ENCODE measurements at regions not wholly inside any gene's neighbourhood (a gene's known extent, or its start where the extent isn't known, plus 50 kb on each side); places are given as distances from the start of the nearest gene placed in this dataset.

DNA sequence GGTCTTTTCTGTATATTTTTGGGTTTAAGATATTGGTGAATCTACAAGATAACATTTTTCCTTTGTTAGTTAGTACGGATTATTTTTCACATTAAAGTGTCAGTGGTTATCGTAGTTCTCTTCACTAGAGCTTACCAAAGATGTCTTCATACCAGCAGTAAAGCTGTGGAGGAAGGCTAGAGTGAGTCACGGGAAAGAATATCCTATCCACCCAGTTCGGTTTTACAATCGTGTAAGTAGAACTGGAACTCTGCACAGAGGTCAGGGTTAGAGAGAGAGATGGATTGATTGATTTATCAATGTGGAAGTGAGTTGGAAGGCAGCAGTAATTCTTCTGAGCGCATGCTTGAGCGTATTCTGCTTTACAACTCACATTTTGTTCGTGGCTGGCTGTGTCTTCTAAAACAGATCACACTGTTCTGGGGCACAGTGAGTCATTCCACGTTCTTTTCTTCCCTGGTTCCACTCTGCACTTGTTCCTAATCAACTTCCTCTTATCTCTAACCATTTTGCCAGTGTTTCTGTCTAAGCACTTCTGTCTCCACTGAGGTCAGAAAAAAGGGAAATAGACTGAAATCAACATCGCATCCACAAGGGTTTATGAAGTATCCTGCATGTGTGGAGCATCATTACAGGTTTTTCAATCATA is 86.5 kb upstream of the ARRDC3 start:
- no peaks in the 10 kb centered on the region for H3K27me3 ChIP-seq
- H3K27ac ChIP-seq, result no peak overlapping the region
- DNase-seq, result no peak
- TF ChIP-seq, protein P1, sequence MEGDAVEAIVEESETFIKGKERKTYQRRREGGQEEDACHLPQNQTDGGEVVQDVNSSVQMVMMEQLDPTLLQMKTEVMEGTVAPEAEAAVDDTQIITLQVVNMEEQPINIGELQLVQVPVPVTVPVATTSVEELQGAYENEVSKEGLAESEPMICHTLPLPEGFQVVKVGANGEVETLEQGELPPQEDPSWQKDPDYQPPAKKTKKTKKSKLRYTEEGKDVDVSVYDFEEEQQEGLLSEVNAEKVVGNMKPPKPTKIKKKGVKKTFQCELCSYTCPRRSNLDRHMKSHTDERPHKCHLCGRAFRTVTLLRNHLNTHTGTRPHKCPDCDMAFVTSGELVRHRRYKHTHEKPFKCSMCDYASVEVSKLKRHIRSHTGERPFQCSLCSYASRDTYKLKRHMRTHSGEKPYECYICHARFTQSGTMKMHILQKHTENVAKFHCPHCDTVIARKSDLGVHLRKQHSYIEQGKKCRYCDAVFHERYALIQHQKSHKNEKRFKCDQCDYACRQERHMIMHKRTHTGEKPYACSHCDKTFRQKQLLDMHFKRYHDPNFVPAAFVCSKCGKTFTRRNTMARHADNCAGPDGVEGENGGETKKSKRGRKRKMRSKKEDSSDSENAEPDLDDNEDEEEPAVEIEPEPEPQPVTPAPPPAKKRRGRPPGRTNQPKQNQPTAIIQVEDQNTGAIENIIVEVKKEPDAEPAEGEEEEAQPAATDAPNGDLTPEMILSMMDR (IDR thresholded peaks at IDR 0.05), result no peak
- TF ChIP-seq EP300 (IDR thresholded peaks at IDR 0.05), result no peak
- no peak for TF ChIP-seq POLR2A (IDR thresholded peaks at IDR 0.05)
- H3K9me3 ChIP-seq, result no peaks in the 10 kb centered on the region
- H3K36me3 ChIP-seq, result no peaks in the 10 kb centered on the region
- WGBS, 3 donors, result 74 to 79% (median 75%) methylated on average over 10 of the region's 10 CpGs
- H3K4me3 ChIP-seq, result no peak overlapping the region
- no peaks in the 10 kb centered on the region for H3K4me1 ChIP-seq (ENCODE audit: insufficient read depth)
- intact Hi-C loops (cut with DNase I), result no loop called here

DNA sequence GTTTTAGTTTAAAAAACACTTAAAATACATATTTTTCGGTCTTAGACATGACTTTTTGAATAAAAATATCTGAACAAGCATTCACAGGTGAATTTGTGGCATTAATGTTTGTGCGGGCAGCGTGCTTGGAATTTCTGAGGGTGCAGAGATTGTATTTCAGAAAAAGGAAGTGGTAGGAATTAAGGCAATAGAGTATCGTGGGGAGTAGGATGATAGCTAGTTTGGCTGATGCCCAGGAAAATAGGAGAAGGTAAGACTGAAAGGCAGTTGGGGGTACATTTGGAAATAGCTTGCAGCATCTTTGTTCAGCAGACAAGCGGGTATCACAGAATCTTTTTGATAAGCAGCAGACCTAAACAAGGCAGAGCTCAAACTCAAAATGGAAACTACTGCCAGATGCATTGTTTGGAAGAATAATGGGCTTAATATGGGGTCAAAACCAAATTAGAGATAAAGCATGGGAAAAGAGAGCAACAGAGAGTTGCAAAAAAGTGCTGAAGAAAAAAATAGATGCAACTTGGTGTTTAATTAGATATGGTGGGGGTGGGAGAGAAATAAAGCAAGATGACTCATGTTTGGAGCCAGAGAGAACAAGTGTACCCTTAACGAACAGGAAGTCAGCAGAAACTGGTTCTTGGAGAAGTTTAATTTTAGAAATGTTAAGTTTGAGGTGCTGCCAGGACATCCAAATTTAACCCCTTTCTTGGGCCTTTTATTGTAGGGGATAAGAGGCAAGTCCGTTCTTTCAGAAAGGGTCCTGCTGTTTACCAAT is 85.7 kb upstream of the ARRDC3 start:
- WGBS, 3 donors, result 65 to 74% (median 72%) methylated on average over 7 of the region's 7 CpGs
- intact Hi-C loops (cut with DNase I), result no loop called here
- no peak overlapping the region for H3K27ac ChIP-seq
- H3K4me3 ChIP-seq, result no peak overlapping the region
- no peaks in the 10 kb centered on the region for H3K9me3 ChIP-seq
- H3K4me1 ChIP-seq (ENCODE audit: insufficient read depth), result no peaks in the 10 kb centered on the region
- TF ChIP-seq POLR2A (IDR thresholded peaks at IDR 0.05) (no peak), EP300 (IDR thresholded peaks at IDR 0.05) (no peak)
- TF ChIP-seq, protein P1 (IDR thresholded peaks at IDR 0.05), result no peak
- H3K36me3 ChIP-seq, result no peaks in the 10 kb centered on the region
- H3K27me3 ChIP-seq, result no peaks in the 10 kb centered on the region
- DNase-seq, result no peak

DNA sequence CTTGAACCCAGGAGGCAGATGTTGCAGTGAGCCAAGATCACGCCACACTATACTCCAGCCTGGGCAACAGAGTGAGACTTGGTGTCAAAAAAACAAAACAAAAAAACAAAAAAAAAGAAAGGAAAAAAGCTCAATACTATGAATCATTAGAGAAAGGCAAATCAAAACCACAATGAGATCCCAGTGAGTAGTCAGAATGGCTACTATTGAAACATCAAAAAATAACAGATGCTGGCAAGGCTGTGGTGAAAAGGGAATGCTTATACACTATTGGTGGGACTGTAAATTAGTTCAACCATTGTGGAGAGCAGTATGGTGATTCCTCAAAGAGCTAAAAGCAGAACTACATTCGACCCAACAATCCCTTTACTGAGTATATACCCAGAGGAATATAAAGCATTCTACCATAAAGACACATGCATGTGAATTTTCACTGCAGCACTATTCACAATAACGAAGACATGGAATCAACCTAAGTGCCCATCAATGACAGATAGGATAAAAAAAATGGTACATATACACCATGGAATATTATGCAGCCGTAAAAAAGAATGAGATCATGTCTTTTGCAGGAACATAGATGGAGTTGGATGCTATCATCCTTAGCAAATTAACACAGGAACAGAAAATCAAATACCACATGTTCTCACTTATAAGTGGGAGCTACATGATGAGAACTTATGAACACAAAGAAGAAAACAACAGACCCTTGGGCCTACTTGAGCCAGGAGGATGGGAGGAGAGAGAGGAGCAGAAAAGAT is 81.9 kb upstream of the ARRDC3 start:
- H3K27ac ChIP-seq, result no peak overlapping the region
- WGBS, 3 donors, result 91 to 94% (median 93%) methylated on average over 4 of the region's 4 CpGs
- H3K4me1 ChIP-seq (ENCODE audit: insufficient read depth), result no peaks in the 10 kb centered on the region
- H3K4me3 ChIP-seq, result no peak overlapping the region
- DNase-seq, result no peak
- intact Hi-C loops (cut with DNase I), result no loop called here
- no peaks in the 10 kb centered on the region for H3K36me3 ChIP-seq
- TF ChIP-seq EP300 (IDR thresholded peaks at IDR 0.05), result no peak
- TF ChIP-seq, protein P1 (IDR thresholded peaks at IDR 0.05), result no peak
- TF ChIP-seq POLR2A (IDR thresholded peaks at IDR 0.05), result no peak
- no peaks in the 10 kb centered on the region for H3K27me3 ChIP-seq
- H3K9me3 ChIP-seq, result no peaks in the 10 kb centered on the region

DNA sequence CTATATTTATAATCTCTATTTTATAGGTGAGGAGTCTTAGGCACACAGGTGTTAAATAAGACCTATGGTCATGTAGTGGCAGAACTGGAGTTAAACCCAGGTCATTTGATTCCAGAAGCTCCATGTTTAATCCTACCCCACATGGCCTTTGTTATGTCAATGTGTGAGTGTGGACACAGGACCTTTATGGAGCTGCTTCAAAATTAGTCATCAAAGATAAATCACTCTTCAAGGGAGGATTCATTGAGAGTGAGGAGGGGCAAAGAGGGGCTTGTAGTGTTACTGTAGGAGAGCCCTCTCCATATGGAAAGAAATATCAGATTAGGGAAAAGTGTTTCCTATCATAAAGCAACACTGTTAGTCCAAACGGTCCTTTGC is 74.6 kb upstream of the ARRDC3 start:
- Histone ChIP-seq H3K9me3 (no peaks in the 10 kb centered on the region), H3K4me1 (ENCODE audit: insufficient read depth) (no peaks in the 10 kb centered on the region), H3K36me3 (no peaks in the 10 kb centered on the region), H3K4me3 (no peak overlapping the region), H3K27me3 (no peaks in the 10 kb centered on the region), H3K27ac (no peak overlapping the region)
- TF ChIP-seq POLR2A (IDR thresholded peaks at IDR 0.05), result no peak
- TF ChIP-seq, protein P1 (IDR thresholded peaks at IDR 0.05), result no peak
- no peak for TF ChIP-seq EP300 (IDR thresholded peaks at IDR 0.05)
- WGBS, 3 donors, result 66 to 76% (median 69%) methylated on average over 1 of the region's 1 CpG
- intact Hi-C loops (cut with DNase I), result no loop called here
- DNase-seq, result no peak
